Adrenal gland (tissue), 9 donors: ENCODE measurements at regions not wholly inside any gene's neighbourhood (a gene's known extent, or its start where the extent isn't known, plus 50 kb on each side); places are given as distances from the start of the nearest gene placed in this dataset.

Source experiments
- DNase-seq, 7 donors: peaks; one replicate each; pipeline ENCODE4 v3.0.0-alpha.2; 2019 to 2020
- H3K27ac ChIP-seq, 5 donors: fragments of 200-600 bp; sonication (generic) in 4 of 5; 1 replicate in 3 of 5; 2 replicates in 2 of 5; pipeline versions ENCODE4 v1.5.1 to v1.8.0; 2016 to 2020; ENCODE audit warnings: mild to moderate bottlenecking in 1 of 5
- H3K27me3 ChIP-seq: fragments of 200-600 bp; 2 replicates; pipeline ENCODE4 v1.8.0; 2021
- H3K36me3 ChIP-seq, 2 donors: fragments of 200-600 bp; replicated peaks in 1 of 2; 1 replicate in 1 of 2; 2 replicates in 1 of 2; pipeline versions ENCODE4 v1.5.1 to v1.8.0; 2018 to 2022
- H3K4me1 ChIP-seq, 2 donors: fragments of 200-600 bp; replicated peaks in 1 of 2; 1 replicate in 1 of 2; 2 replicates in 1 of 2; pipeline versions ENCODE4 v1.5.1 to v1.8.0; 2018 to 2021
- H3K4me3 ChIP-seq, 4 donors: fragments of 200-600 bp; sonication (generic) in 3 of 4; one replicate each; pipeline ENCODE4 v1.5.1; 2016 to 2018
- H3K9me3 ChIP-seq, 3 donors: fragments of 200-600 bp; sonication (generic) in 1 of 3; replicated peaks in 1 of 3; 1 replicate in 2 of 3; 2 replicates in 1 of 3; pipeline versions ENCODE4 v1.5.1 to v1.8.0; 2016 to 2021
- CTCF ChIP-seq, 6 experiments: fragments of 450-650 bp in 4 of 6; fragments of 200-600 bp in 2 of 6; sonication (generic) in 1 of 6; IDR thresholded peaks; 1 replicate in 5 of 6; 2 replicates in 1 of 6; pipeline versions ENCODE4 v1.5.1 to v1.8.0; 2016 to 2021; ENCODE audit warnings: antibody characterized with exemption in 6 of 6, mild to moderate bottlenecking in 2 of 6, moderate library complexity in 1 of 6
- POLR2A ChIP-seq, 2 donors: fragments of 450-650 bp; IDR thresholded peaks; one replicate each; pipeline ENCODE4 v1.6.1; 2017; ENCODE audit warnings: antibody characterized with exemption in 2 of 2, mild to moderate bottlenecking in 2 of 2, moderate library complexity in 1 of 2
- WGBS, 4 donors: extraction: QIAGEN DNeasy Blood & Tissue Kit in 2 of 4; methylation state at CpG; one replicate each; pipeline versions ENCODE4 v1.1.5 to v1.1.7; 2013 to 2017; 5-methylcytosine and 5-hydroxymethylcytosine counted together
- intact Hi-C, 2 donors: fragments of 100-400 bp; cut with DNase I; formaldehyde crosslinking; loops; one replicate each; pipeline versions ENCODE4 v1.14.1 to v1.15.0; 2022 to 2023
- donor health status: healthy with polysubstance abuse.
- donor health status: Bipolar disorder and iron deficiency.
- donor health status: DM: yes; HTN: yes; CAD: no.
- donor health status: DM: no; HTN: no; CAD: no.
- donor health status: DM: no; HTN: no; CAD: no.

- intact Hi-C loops = no loop called here
- Histone ChIP-seq H3K27me3 (no peaks in the 10 kb centered on the region), H3K36me3 (no peaks in the 10 kb centered on the region), H3K27ac (no peak overlapping the region), H3K4me3 (no peak overlapping the region), H3K9me3 (no peaks in the 10 kb centered on the region), H3K4me1 (no peaks in the 10 kb centered on the region)
- DNase-seq = no peak
- TF ChIP-seq POLR2A (IDR thresholded peaks at IDR 0.05) (no peak), CTCF (IDR thresholded peaks at IDR 0.05) (no peak)
- WGBS, 4 donors = 49 to 53% (median 51%) methylated on average over 4 of the region's 4 CpGs
Observed at GRCh38 chr7:21089653-21090052, 303.0 kb upstream of the SP8 start.

GRCh38 chr7:21092766-21093702 is 306.3 kb upstream of the SP8 start:
- Histone ChIP-seq H3K4me1 (no peaks in the 10 kb centered on the region), H3K27me3 (no peaks in the 10 kb centered on the region), H3K27ac (no peak overlapping the region), H3K36me3 (no peaks in the 10 kb centered on the region), H3K9me3 (no peaks in the 10 kb centered on the region), H3K4me3 (no peak overlapping the region)
- no peak for DNase-seq
- intact Hi-C loops = no loop called here
- TF ChIP-seq CTCF (IDR thresholded peaks at IDR 0.05) = no peak
- no peak for TF ChIP-seq POLR2A (IDR thresholded peaks at IDR 0.05)
- WGBS, 4 donors = 79 to 86% (median 82%) methylated on average over 9 of the region's 9 CpGs

GRCh38 chr7:21094589-21094988 is 307.9 kb upstream of the SP8 start:
- TF ChIP-seq CTCF (IDR thresholded peaks at IDR 0.05) (no peak), POLR2A (IDR thresholded peaks at IDR 0.05) (no peak)
- H3K27me3 ChIP-seq = no peaks in the 10 kb centered on the region
- intact Hi-C loops = no loop called here
- H3K4me3 ChIP-seq = no peak overlapping the region
- no peak overlapping the region for H3K27ac ChIP-seq
- H3K36me3 ChIP-seq = no peaks in the 10 kb centered on the region
- DNase-seq = no peak
- no peaks in the 10 kb centered on the region for H3K9me3 ChIP-seq
- H3K4me1 ChIP-seq = no peaks in the 10 kb centered on the region

- Histone ChIP-seq H3K36me3 (no peaks in the 10 kb centered on the region), H3K27ac (no peak overlapping the region), H3K4me3 (no peak overlapping the region), H3K9me3 (no peaks in the 10 kb centered on the region), H3K4me1 (no peaks in the 10 kb centered on the region), H3K27me3 (no peaks in the 10 kb centered on the region)
- TF ChIP-seq POLR2A (IDR thresholded peaks at IDR 0.05) (no peak), CTCF (IDR thresholded peaks at IDR 0.05) (no peak)
- intact Hi-C loops = no loop called here
- DNase-seq = peak in 4 of 7 donors; percentile 7 to 28 (median 14)
- WGBS, 4 donors = 50 to 78% (median 73%) methylated on average over 1 of the region's 1 CpG
Observed at GRCh38 chr7:21099432-21099831, 312.7 kb upstream of the SP8 start.
